Thymus (tissue), 11 donors: ENCODE measurements at regions not wholly inside any gene's neighbourhood (a gene's known extent, or its start where the extent isn't known, plus 50 kb on each side); places are given as distances from the start of the nearest gene placed in this dataset.

Experiments
- DNase-seq, 9 donors: peaks; one replicate each; pipeline ENCODE4 v3.0.0-alpha.2; 2013; ENCODE audit warnings: low spot score in 9 of 9, low read depth in 6 of 9, missing footprints in 1 of 9
- H3K27ac ChIP-seq, 2 donors: one replicate each; pipeline ENCODE4 v1.5.1; 2013; ENCODE audit warnings: control low read depth in 1 of 2, low read depth in 1 of 2, low read length in 1 of 2, mild to moderate bottlenecking in 1 of 2, moderate library complexity in 1 of 2
- H3K27me3 ChIP-seq, 2 donors: one replicate each; pipeline ENCODE4 v1.5.1; 2013; ENCODE audit warnings: low read length in 1 of 2; ENCODE audit not compliant: control insufficient read depth in 2 of 2, insufficient read depth in 1 of 2
- H3K36me3 ChIP-seq, 2 donors: one replicate each; pipeline ENCODE4 v1.5.1; 2013; ENCODE audit warnings: low read length in 1 of 2, mild to moderate bottlenecking in 1 of 2, moderate library complexity in 1 of 2; ENCODE audit not compliant: control insufficient read depth in 2 of 2, insufficient read depth in 2 of 2
- H3K4me1 ChIP-seq, 2 donors: one replicate each; pipeline ENCODE4 v1.5.1; 2013; ENCODE audit warnings: low read length in 2 of 2; ENCODE audit not compliant: control insufficient read depth in 2 of 2, insufficient read depth in 2 of 2
- H3K4me3 ChIP-seq, 2 donors: one replicate each; pipeline ENCODE4 v1.5.1; 2013; ENCODE audit warnings: low read length in 2 of 2, control low read depth in 1 of 2, mild to moderate bottlenecking in 1 of 2
- H3K9me3 ChIP-seq, 2 donors: one replicate each; pipeline ENCODE4 v1.5.1; 2013; ENCODE audit warnings: low read length in 1 of 2, mild to moderate bottlenecking in 1 of 2; ENCODE audit not compliant: control insufficient read depth in 2 of 2, insufficient read depth in 1 of 2
- WGBS: extraction: QIAGEN DNeasy Blood & Tissue Kit; methylation state at CpG from one replicate; pipeline ENCODE4 v1.1.7; 2013; 5-methylcytosine and 5-hydroxymethylcytosine counted together
- donor health status: healthy.

DNA sequence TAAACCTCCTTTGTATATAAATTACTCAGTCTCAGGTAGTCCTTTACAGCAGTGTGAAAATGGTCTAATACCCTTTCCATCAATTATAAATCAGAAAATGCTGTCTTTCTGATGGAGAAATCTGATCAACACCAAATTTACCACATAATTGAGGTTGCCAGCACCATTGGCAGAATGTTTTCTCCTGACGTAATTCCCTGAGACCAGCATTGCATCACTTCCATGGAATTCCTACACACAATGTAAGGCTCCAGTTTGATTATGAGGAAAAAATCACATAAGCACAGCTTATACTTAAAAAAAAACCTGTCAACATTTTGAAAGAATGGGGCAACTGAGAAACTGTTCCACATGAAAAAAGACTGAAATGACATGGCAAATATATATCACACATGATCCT lies 618.7 kb upstream of the CDH6 start:
- no peaks in the 10 kb centered on the region for H3K9me3 ChIP-seq
- H3K27ac ChIP-seq = no peak overlapping the region
- no peaks in the 10 kb centered on the region for H3K36me3 ChIP-seq
- H3K4me1 ChIP-seq = no peaks in the 10 kb centered on the region
- no peak for DNase-seq
- no peaks in the 10 kb centered on the region for H3K27me3 ChIP-seq
- no peak overlapping the region for H3K4me3 ChIP-seq
- WGBS = 93% methylated on average over 1 of the region's 1 CpG

DNA sequence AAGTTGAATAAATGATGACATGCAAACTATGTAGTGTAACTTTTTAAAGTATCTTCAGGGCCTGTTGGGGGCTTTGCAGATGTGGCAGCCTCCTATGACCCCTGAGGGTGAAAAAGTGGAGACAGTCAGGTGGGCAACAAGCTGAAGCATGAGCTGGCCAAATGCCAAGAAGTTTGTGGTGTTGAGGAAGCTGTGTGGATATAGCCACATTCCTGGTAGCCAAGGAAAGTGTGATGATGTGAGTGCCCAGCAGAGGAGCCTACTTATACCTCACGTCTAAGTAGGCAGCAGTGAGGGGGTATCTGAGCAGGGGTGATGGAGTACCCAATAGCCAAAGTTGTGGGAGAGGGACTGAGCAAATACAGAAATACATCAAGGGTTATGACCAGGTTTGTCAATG lies 621.2 kb upstream of the CDH6 start:
- no peaks in the 10 kb centered on the region for H3K36me3 ChIP-seq
- H3K27ac ChIP-seq = no peak overlapping the region
- H3K9me3 ChIP-seq = no peaks in the 10 kb centered on the region
- WGBS = 54% methylated on average over 1 of the region's 1 CpG
- no peaks in the 10 kb centered on the region for H3K4me1 ChIP-seq
- H3K4me3 ChIP-seq = no peak overlapping the region
- DNase-seq = no peak
- H3K27me3 ChIP-seq = no peaks in the 10 kb centered on the region

DNA sequence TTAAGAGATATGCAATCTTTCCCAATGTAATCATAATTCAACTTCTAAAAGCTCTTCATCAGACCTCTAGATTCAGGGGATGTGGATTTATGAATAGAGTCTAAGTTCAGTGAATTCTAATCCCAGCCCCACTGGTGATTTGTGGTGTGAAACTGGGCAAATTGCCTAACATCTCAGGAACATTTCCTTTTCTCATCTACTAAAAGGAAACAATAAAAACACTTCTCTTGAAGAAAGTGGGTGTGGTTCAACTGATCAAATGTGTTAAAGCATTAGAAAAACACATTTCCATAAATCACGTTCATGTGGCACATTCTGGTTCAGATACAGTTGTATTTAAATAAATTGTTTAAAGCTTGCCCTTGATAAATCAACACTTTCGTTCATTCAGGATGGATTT lies 631.7 kb upstream of the CDH6 start:
- Histone ChIP-seq H3K4me1 (no peaks in the 10 kb centered on the region), H3K27me3 (no peaks in the 10 kb centered on the region), H3K9me3 (no peaks in the 10 kb centered on the region), H3K4me3 (no peak overlapping the region), H3K27ac (no peak overlapping the region), H3K36me3 (no peaks in the 10 kb centered on the region)
- DNase-seq = no peak
- 71% methylated on average over 2 of the region's 2 CpGs for WGBS

DNA sequence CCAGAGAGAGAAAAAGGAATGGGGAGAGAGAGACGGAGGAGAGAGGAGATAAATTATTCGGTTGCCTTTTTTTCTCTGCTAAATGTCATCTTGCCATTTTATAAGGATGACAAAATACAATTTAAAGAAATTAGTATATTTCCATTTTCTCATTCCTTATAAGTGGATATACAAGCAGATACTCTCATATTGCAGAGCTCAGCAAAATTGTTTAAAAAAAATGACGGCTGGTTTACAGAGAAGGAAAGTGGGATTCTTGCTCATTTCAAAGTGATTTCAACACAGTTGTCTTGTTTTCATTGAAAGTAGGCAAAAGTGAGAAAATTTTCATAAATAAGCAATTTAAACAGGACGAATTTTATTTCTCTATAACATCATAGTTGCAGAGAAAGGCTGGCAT lies 641.9 kb upstream of the CDH6 start:
- no peaks in the 10 kb centered on the region for H3K4me1 ChIP-seq
- DNase-seq = no peak
- H3K27ac ChIP-seq = no peak overlapping the region
- no peaks in the 10 kb centered on the region for H3K9me3 ChIP-seq
- H3K4me3 ChIP-seq = no peak overlapping the region
- no peaks in the 10 kb centered on the region for H3K36me3 ChIP-seq
- WGBS = 84% methylated on average over 4 of the region's 4 CpGs
- no peaks in the 10 kb centered on the region for H3K27me3 ChIP-seq

DNA sequence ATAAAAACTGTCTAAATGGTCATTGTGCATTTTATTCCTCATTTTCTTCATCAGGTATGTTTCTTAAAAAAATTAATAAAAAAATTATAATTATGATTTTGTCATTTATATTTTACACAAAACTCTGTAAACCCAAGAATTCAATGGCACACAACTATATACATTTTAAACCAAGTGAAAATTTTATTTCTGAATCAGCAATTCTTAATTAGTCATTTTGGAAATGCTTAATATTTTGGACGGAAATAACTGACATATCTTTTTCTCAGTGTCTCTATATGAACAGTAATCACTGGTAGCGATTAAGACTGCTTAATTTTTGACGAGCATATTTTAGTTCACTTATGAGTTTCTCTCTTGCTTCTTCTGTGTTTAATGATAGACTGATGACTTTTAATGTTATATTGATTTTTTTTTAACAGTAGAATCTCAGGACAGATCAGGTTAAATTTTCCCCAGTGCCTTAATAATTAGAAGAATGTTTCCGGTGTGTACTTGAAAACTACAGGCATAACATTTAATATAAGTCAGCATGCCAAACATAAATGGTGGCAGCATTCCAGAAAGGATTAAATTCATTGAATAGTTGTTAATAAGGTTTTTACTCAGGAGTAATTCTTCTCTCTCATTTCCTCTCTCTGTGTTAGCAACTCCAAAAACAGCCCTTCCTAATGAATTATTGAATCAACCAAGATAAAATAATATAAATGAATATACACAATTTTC lies 644.7 kb upstream of the CDH6 start:
- DNase-seq = no peak
- H3K4me3 ChIP-seq = no peak overlapping the region
- no peak overlapping the region for H3K27ac ChIP-seq
- no peaks in the 10 kb centered on the region for H3K4me1 ChIP-seq
- H3K27me3 ChIP-seq = no peaks in the 10 kb centered on the region
- H3K36me3 ChIP-seq = no peaks in the 10 kb centered on the region
- H3K9me3 ChIP-seq = no peaks in the 10 kb centered on the region
- WGBS = 93% methylated on average over 4 of the region's 4 CpGs

DNA sequence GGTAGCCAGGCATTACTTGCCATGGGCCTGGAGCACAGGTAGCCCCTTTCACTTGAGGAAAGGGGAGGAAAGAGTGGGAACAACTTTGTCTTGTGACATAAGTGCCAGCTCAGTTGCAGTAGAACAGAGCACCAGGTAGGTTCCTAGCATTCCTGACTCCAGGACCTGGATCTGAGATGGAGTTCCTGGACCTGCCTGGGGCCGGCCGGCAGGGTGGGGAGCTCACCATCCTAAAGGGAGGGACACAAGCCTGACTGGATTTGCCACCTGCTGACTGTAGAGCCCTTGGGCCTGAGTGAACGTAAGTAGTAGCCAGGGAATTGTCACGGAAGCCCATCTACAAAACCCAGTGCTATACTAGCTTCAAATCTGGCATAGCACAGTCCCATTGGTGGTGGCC lies 653.3 kb upstream of the CDH6 start:
- Histone ChIP-seq H3K4me3 (no peak overlapping the region), H3K9me3 (peaks cover 0 to 12% of the 10 kb centered on the region in 2 donors), H3K27ac (no peak overlapping the region), H3K4me1 (no peaks in the 10 kb centered on the region), H3K27me3 (no peaks in the 10 kb centered on the region), H3K36me3 (no peaks in the 10 kb centered on the region)
- WGBS = 95% methylated on average over 4 of the region's 4 CpGs
- no peak for DNase-seq

DNA sequence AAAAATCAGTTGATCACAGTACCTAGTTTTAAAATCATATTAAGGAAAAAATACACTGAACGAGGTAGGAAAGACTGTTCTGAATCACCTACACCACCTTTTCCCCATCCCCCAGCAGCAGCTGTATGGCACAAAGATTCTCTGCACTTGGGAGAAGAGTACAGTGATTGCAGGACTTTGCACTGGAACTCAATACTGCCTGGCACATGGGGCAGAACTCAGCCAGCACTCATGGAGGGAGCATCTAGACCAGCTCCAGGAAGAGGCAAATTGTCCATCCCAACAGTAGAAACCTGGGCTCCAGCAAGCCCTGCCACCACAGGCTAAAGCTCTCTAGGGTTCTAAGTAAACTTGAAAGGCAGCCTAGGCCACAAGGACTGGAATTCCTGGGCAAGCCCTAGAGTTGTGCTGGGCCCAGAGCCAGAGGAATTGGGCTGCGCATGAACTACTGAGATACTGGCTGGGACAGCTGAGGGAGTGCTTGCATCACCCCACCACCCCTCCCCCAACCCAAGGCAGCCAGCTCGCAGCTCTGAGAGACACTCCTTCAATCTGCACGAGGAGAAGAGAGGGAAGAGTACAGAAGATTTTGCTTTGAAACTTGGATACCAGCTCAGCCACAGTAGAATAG lies 654.4 kb upstream of the CDH6 start:
- no peaks in the 10 kb centered on the region for H3K27me3 ChIP-seq
- 78% methylated on average over 4 of the region's 4 CpGs for WGBS

DNA sequence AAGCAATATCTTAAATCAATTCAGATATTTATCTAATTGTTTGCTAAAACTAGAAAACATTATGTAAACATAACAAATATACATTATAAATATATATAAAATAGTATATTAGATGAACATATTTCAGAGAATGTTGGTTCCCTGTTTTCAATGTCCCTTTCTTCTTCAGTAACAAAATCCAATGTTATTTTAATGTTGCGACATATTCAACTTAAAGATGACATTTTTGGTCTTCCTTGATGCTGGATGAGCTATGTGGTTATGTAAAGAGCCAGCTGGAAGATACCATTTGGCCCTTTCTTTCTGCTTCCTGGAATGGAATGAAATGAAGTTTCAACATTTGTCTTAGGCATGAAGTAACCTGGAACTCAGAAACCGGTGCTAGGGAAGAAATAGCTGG lies 668.1 kb upstream of the CDH6 start:
- no peaks in the 10 kb centered on the region for H3K27me3 ChIP-seq
- 93% methylated on average over 2 of the region's 2 CpGs for WGBS
- no peak for DNase-seq

More for the DNA sequence above, 654.4 kb upstream of the CDH6 start:
- DNase-seq = no peak
- H3K4me1 ChIP-seq = no peaks in the 10 kb centered on the region
- no peaks in the 10 kb centered on the region for H3K36me3 ChIP-seq
- H3K9me3 ChIP-seq = peaks cover 0 to 12% of the 10 kb centered on the region in 2 donors
- H3K27ac ChIP-seq = no peak overlapping the region
- no peak overlapping the region for H3K4me3 ChIP-seq

DNA sequence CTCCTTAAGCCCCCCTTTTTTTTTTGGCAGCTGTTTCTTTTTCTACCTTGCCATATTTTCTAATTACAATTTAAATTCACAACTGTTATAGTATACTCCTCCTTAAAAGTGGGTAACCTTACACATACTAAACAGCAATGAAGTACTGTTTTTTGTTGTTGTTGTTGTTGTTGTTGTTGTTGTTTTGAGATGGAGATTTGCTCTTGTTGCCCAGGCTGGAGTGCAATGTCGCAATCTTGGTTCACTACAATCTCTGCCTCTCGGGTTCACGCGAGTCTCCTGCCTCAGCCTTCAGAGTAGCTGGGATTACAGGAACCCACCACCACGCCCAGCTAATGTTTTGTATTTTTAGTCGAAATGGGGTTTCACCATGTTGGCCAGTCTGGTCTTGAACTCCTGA lies 669.1 kb upstream of the CDH6 start:
- no peak overlapping the region for H3K4me3 ChIP-seq
- no peak for DNase-seq
- H3K36me3 ChIP-seq = no peaks in the 10 kb centered on the region
- H3K9me3 ChIP-seq = no peaks in the 10 kb centered on the region
- WGBS = 95% methylated on average over 6 of the region's 6 CpGs
- H3K4me1 ChIP-seq = no peaks in the 10 kb centered on the region
- H3K27me3 ChIP-seq = no peaks in the 10 kb centered on the region
- H3K27ac ChIP-seq = no peak overlapping the region

More for the DNA sequence above, 668.1 kb upstream of the CDH6 start:
- Histone ChIP-seq H3K36me3 (no peaks in the 10 kb centered on the region), H3K27ac (no peak overlapping the region), H3K9me3 (no peaks in the 10 kb centered on the region), H3K4me3 (no peak overlapping the region), H3K4me1 (no peaks in the 10 kb centered on the region)
